ENCODE measurements at regions not wholly inside any gene's neighbourhood (a gene's known extent, or its start where the extent isn't known, plus 50 kb on each side); places are given as distances from the start of the nearest gene placed in this dataset.

DNA sequence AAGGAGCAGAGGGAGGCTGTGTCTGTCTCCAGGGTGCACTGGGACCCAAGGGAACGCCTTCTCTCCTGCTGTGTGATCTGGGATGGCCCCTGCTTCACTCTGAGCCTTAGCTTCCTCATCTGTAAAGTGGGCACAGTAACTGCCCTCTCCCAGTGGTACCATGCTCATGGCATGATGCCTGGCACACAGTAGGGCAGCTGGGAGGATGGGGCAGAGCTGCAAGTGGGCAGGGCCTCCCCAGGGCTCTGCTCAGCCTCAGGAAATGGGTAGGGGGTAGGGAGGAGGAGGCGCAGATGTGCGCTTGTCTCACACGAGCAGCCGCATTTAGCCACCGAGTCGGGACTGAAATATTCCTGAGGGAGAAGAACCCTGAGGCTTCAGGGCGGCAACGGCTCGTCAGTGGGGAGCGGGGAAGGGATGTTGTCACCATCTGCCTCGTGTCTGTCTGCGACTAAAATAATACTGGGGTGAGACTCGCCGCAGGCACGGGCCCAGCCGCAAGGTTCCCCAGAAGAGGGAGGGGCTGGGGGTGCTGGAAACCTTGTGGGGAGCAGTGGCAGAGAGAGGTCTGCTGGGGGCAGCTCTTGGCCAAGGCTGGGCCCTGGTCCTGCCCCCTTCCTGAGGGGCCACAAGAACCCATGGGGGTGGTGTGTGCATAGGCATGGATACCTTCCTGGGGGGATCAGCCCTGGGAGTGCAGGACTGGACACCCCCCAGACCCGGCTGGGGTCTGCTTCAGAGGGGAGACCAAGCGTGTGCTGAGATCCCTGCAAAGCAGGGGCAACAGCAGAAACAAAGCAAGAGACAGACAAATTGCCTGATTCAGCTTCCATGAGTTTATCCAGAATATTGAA lies 55.2 kb upstream of the PSD2 start:
- no peak for TF ChIP-seq POLR2AphosphoS5 (IDR thresholded peaks at IDR 0.05)
- no peak for TF ChIP-seq POLR2A (IDR thresholded peaks at IDR 0.05)
- TF ChIP-seq, protein P1, sequence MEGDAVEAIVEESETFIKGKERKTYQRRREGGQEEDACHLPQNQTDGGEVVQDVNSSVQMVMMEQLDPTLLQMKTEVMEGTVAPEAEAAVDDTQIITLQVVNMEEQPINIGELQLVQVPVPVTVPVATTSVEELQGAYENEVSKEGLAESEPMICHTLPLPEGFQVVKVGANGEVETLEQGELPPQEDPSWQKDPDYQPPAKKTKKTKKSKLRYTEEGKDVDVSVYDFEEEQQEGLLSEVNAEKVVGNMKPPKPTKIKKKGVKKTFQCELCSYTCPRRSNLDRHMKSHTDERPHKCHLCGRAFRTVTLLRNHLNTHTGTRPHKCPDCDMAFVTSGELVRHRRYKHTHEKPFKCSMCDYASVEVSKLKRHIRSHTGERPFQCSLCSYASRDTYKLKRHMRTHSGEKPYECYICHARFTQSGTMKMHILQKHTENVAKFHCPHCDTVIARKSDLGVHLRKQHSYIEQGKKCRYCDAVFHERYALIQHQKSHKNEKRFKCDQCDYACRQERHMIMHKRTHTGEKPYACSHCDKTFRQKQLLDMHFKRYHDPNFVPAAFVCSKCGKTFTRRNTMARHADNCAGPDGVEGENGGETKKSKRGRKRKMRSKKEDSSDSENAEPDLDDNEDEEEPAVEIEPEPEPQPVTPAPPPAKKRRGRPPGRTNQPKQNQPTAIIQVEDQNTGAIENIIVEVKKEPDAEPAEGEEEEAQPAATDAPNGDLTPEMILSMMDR (IDR thresholded peaks at IDR 0.05) = no peak
